NOMO-1 (cell line): ENCODE measurements at regions not wholly inside any gene's neighbourhood (a gene's known extent, or its start where the extent isn't known, plus 50 kb on each side); places are given as distances from the start of the nearest gene placed in this dataset.

Experiments
- DNase-seq, 2 experiments: peaks; one replicate each; lab custom pipeline; 2025; ENCODE audit not compliant: unreplicated experiment in 2 of 2; lab: John Stamatoyannopoulos, UW

DNA sequence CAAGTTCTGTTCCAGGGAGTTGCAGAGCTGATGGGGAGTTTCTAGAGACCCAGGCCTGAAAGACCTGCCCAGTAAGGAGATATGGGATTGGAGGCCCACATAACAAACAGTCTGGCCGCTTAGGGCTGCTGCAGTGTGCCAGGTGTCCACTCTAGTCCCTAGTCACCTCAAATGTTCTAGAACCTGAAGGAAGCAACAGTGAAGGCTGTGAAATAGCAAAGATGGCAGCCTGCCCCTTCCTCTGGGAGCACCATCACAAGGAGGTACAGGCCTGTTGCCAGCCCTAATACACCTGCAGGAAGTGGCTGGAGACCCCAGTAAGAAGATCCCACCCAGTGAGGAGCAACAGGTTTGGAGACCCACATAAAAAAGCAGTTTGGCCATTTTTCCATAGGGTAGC, 783.8 kb upstream of the EDIL3 start:
- DNase-seq: no peak

DNA sequence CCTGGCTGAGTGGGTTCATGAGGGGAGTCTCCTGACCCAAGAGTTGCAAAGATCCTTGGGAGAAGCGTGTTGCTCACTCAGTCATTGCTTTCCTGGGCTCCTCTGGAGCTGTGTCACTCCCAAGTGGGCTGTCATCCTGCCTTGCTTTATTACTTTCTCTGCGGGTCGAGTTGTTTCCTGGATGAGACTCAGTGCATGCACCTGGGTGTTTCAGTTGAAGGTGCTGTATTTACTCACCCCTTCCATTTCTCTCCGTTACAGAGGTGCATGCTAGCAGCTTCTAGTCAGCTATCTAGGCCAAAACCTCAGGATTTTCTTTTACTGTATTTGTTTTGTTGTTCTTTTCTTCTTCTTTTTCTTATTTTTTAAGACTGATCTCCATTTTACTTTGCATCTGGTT, 785.5 kb upstream of the EDIL3 start:
- no peak for DNase-seq

DNA sequence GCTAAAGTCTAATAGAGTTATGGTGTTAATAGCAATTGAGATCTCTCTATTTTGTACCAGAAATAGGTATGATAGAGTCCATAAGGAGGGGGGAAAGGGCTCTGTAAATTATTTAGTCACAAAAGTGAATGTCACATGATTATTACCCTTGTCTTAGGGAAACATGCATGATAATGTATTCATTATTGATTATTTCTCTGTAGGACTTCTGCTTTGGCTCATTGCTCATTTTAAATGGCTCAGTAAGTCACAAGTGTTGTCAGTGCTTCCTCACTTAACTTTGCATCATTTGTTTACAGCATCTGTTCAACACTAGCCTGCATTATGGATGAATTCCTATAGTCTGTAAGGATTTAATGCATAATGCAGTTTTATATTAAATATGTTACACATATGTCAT, 788.8 kb upstream of the EDIL3 start:
- no peak for DNase-seq

DNA sequence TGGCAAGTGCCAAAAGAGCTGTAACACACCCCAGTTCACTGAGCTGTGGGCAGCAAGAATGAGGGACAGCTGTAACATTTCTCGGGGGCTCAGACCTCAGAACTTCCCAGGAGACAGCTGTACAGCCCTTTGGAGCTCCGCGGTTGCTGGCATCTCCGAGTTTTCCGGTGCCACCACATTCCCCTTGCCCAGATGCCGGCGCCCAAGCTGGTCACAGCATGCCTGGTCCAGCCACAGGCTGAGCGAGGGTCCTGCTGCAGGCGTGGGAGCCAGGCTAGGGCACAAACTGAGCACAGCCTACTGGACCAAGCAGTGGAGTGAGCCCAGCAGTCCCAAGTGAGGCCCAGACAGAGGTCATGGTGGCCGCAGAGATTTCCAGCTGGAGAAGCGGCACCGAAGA, 797.7 kb upstream of the EDIL3 start:
- no peak for DNase-seq

DNA sequence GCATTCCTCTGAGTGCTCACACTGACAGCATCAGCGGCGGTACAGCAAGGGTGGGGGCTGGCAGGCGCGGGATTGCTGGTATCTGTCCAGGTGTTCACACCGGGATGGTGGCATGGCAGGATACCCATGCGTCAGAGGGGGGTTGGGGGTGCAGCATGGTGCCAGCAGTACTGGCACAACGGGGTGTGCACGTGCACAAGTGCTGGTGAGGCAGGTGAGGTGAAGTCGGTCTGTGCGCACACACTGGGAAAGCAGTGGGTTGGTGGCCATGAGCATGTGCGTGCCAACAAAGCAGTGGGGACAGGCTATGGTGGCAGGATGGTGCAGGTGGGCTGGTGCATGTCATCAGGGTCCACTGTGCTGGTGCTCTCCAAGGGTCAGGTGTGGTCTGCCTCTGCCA, 819.6 kb upstream of the EDIL3 start:
- no peak for DNase-seq

DNA sequence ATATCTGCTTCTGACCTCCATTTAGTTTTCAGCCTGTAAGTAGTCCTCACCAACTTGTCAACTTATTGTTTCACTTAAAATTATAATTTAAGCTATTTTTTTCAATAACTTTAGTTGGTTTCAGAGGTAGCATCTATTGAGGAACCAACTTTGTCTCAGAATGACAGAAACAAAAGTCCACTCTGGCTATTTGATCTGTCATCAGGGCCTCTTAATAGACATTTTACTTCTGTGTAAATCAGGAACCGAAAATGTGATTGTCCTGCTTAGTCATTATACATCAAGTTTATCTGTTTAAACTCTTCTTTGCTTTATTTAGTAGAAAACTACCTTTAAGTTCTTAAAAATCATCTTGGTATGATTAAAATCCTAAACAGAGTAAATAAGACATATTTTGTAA, 820.8 kb upstream of the EDIL3 start:
- no peak for DNase-seq

DNA sequence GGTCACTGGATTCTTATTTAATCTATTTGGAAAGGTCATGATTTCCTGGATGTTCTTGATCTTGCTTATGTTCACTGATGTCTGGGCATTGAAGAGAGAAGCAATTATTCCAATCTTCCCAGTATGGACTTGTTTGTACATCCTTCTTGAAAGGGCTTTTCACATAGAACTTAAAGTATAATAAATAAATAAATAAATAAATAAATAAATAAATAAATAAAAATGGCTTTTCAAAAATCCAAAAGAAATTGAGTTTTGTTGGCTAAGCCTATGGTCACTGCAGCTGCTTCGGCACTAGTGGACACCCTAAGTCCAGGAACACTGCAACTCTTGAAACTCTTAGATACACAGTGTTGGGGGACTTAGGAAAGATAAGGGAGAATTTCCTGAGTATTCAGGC, 840.7 kb upstream of the EDIL3 start:
- DNase-seq: no peak

DNA sequence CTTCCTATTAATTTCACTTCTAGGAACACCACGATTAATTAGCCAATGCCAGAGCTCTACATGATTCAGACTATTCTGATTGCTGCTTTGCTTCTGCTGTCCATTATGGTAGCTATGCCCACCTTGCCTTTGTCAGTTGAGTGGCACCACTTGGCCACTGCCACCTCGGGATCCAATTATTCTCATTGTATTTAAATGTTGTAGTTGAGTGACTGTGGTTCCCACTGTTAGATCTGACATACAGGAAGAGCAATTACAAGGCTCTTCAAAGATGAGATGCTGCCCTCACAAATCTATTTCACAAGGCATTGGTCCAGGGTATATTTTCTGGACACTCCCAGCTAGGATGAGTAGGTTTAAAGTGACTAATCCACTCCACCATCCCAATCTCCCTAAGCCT, 864.5 kb upstream of the EDIL3 start:
- no peak for DNase-seq

DNA sequence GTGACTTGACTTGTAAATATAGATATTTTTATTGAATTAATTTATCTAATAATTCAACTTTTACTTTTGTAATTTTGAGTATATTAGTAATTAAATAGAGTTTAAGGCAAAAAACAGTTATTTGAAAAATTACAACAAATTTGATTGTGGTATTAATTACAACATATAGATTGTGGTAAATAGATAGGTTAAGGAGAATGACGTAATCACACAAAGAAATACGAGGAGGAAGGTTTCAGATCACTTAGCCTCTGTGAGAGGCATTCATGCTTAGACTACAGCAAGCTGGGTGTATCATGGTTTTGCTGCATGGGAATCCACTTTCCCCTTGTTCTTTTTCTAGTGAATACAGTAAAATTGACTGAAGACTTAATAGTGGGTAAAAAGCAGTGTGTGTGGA, 878.4 kb upstream of the EDIL3 start:
- DNase-seq: no peak

DNA sequence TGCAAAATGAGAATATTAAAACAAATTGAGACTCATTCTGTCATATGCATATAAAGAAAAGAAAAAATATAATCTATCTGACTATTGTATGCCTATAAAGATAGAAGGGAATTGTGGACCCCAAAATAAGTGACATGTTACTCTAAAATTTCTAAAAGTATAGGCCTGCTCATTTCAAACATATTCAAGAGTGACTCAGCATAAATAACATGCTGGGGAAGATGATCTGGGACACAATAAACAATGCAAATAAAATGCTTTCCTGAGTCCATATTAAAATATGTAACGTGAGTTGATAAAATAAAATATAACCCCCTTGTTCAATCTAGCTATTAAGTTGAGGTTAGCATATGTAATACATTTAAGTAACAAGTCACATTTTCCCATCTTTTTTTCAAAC, 882.0 kb upstream of the EDIL3 start:
- DNase-seq: no peak

DNA sequence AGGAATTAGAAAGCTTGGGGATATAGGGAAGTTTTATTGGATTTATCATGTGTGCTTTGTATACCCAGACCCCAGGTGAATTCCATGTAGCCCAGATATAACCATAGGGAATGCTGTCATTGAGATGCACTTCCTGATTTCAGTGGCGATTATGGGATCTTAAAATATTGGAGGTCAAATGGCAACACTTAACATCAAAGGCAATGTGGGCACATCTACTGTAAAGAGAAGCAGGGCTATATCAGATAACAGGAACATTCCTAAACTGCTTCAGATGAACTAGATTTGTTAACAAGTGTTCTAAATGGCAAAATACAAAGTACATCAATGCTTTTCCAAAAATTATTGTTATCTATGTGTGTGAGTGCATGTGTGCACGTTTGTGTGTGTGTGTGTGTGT, 883.5 kb upstream of the EDIL3 start:
- DNase-seq: no peak

DNA sequence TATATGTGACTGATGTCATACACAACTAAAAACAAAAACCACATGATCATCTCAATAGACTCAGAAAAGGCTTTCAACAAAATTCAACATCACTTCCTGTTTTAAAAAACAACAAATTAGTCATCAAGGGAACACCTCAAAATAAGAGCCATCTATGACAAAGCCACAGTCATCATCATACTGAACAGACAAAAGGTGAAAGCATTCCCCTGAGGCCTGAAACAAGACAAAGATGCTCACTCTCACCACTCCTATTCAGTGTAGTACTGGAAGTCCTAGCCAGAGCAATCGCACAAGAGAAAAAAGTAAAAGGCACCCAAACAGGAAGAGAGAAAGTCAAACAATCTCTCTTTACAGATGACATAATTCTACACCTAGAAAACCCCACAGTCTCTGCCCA, 893.5 kb upstream of the EDIL3 start:
- no peak for DNase-seq

DNA sequence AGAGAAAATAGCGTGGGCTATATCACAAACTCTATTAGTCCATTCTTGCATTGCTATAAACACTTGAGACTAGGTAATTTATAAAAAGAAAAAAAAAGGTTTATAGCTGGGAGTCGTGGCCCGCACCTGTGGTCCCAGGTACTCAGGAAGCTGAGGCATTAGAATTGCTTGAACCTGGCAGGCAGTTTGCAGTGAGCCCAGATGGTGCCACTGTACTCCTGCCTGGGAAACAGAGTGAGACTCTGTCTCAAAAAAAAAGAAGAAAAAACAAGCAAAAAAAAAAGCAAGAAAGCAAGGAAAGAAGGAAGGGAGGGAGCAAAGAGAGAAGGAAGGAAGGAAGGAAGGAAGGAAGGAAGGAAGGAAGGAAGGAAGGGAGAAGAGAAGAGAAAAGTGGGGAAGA, 904.2 kb upstream of the EDIL3 start:
- DNase-seq: no peak

DNA sequence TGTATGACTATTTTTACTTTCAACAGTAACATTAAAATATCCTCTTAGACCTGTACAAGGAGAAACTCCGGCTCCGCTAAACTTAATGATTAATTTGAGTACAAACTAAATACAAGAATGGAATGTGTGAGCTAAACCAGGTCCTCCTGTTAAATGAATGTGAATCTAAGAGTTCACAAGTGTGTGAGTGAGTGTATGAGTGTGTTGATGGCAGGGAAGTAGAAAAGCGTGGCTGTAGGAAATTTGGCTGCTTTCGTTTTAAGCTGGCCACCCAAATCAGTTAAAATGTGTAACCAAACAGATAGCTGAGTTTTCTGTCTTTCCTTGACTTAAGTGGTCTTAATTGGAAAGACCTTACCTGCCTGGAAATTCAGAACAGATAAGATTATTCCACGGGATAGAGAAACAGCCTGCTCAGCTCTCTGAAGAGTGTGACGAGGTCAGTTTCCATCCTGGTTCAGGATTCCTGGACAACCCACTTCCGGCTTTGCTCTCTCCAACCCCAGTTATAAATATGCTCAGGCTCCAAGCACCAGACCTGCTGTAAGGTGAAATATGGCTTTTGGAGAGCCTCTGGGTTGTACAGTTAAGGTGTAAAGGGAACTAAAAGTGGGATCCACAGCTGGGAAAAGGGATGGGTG, 908.6 kb upstream of the EDIL3 start:
- no peak for DNase-seq

DNA sequence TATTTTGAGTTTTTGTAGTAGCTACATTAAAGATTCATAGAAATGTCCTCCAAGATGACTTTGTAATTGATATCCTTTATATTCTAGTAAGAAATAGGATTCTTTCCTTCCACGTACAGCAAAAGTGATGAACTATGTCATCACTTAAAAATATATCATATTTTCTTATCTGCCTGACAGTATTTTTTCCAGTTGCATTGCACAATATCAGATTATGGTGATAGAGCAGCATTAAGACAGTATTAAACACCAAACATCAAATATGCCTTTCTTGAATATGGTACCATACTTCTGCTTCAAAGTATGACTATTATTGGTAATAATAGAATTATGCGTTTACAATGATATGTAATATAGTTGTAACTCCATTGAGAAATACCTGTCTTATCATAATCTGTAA, 919.8 kb upstream of the EDIL3 start:
- no peak for DNase-seq

DNA sequence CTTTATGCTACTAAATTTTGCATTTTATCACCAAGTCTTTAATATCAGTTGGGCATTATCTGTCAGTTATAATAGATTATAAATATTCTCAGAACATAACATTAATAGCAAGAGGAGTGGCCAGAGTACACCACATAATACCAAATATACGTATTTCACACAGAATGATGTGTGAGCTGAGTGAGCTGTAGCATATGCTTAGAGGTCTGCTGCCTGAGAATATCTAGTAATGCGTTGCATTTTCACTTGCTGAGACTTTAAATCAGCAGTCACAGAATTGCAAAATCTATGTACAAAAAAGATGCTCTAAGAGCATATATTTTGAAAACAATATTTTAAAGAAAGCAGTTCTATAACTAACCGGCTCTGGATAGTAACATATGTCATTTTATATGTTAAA, 921.1 kb upstream of the EDIL3 start:
- DNase-seq: no peak

DNA sequence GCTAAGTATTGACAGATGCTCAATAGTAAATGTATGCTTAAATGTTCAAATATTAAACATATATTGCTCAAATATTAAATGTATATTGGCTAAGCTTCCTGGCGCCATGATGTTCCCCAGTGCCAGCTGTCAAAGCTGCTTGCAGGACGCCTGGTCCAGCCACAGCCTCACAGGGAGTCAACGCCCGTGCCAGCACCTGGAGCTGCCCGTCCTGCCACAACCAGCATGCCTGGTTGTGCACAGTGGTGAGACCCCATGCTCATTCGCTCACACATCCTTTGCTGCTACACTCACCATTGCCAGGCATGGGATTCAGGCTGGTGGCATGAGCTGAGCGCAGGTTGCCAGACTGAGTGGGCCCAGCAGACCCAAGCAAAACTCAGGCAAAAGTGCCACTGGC, 926.9 kb upstream of the EDIL3 start:
- DNase-seq: no peak

DNA sequence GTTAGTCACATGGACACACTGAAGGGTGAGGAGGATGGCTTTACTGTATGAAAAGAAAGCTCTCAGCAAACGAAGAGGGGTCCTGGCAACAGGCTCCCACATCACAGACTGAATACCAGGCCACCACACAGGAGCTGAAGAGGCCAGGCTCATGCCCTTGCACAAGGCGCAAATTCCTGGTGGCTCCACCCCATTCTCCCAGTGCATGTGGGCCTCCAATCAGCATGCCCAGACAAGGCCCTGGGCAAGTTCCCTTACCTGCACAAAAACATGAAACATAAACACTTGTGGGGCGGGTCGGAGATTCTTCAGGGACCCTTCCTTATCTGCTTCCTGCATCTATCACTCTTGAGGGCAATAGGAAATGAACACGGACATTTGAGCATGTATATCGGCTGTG, 935.8 kb upstream of the EDIL3 start:
- DNase-seq: no peak

DNA sequence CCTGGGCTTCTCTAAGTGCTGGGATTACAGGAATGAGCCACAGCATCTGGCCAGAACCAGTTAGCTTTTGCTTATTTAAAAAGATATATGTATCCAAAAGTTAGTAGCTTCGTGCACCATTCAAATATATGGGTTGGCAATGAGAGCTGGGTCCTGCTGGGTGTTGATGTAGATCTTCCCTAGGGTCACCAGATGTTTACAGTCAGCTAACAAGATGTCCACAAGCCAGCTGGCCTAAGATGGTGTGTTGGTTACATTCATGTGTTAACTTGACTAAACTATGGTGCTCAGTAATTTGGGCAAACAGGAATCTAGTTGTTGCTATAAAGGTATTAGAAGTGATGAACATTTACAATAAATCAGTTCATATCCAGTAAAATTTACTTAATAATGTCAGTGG, 948.6 kb upstream of the EDIL3 start:
- no peak for DNase-seq

DNA sequence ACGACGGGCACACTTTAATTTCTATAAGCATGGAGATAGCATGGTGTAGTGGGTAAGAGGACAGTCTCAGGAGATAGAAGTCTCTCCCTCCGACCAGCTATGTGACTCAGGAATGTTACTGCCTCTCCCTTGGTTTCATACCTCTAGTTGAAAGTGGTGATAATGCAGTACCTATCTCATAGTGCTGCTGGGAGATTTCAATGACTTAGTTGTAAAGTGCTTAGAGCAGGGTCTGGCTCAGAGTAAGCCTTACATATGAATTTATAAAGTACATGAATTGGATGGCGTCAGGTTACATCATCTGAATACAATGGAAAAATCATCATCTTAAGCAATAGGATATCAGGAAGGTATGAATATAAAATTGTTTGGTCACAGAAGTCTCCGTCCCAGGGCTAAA, 952.8 kb upstream of the EDIL3 start:
- DNase-seq: no peak

DNA sequence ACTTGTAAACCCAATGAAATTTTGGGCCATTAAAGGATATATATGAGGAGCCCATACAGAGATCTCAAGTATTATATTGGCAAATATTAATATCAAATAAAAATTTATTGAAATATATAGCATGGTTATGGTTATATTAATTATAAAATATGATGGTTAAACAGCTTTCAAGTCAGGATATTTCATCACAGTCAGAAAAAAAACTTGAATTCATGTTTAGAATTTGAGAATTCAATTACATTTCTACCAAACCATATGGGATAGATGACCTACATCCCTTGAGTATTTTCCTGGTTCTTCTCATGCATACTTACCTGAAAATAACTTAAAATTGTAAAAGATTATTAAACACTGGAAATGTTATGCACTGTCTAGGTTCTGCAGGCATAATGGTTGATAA, 956.1 kb upstream of the EDIL3 start:
- no peak for DNase-seq

DNA sequence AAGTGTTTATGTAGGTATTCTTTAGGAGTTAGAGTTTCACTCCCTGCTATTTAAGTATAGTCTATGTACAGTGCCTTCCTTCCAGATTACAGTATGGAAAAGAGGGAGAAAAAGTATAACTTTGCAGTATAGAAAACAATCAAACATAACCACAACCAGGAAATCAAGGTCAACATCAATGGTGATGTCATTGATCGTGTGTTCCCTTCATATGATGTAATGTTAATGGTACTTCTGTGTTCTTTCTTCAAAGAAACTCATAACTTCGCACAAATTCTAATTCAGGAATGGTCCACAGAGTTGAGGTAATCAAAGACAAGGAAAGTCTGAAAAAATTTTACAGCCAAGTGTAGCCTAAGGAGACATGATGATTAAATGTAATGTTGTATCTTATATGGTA, 961.1 kb upstream of the EDIL3 start:
- no peak for DNase-seq

DNA sequence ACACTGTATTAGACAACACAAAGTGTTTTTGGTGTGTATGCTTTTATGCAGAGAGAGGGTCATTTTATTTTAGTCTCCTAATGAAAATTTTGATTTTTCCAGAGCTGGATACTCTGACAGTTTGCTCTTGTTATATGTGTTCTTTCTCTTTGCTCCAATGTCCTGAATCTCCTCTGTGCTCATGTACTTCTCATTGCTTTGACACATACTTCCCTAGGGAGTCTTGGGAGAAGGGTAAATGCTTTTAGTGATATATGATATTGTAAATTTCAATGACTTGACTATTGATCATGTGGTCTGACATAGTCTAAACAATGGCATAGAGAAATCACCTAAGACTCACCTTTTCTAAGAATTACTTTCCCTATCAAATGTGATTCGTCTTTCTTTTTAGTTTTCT, 972.6 kb upstream of the EDIL3 start:
- no peak for DNase-seq

DNA sequence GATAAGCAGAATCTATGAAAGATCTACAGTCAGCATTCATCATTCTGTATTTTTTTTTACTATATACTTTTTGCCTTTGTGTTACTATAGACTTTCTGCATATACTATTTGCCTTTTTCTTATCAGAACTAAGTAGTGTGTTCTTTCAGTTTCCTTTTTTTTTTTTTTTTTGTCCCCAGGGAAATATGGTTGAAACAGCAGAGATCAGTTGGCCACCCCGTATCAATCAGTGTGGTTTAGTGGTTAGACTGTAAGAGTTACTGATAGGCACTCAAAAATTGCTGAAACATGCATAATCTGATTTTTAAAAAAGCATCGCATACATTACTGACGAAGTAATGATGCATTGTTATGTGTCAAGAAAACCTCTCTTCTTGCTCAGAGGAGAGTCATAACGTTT, 990.8 kb upstream of the EDIL3 start:
- no peak for DNase-seq
